MM.1S (cell line): ENCODE measurements at regions not wholly inside any gene's neighbourhood (a gene's known extent, or its start where the extent isn't known, plus 50 kb on each side); places are given as distances from the start of the nearest gene placed in this dataset.

ENCODE experiments used
- DNase-seq: peaks from one replicate; pipeline ENCODE4 v3.0.0-alpha.2; 2015
- H2AFZ ChIP-seq: fragments of 300-600 bp; sonication (generic); 2 replicates; pipeline ENCODE4 v1.6.0; 2016; ENCODE audit warnings: antibody characterized with exemption, low read length
- H3F3A ChIP-seq: fragments of 300-600 bp; sonication (generic); 2 replicates; pipeline ENCODE4 v1.6.1; 2016; ENCODE audit warnings: mild to moderate bottlenecking, antibody characterized with exemption, low read length, moderate library complexity, mixed read lengths; ENCODE audit not compliant: insufficient read depth
- H3K27ac ChIP-seq: fragments of 300-600 bp; sonication (generic); 2 replicates; pipeline ENCODE4 v1.5.1; 2016; ENCODE audit warnings: mild to moderate bottlenecking, low read length
- H3K27me3 ChIP-seq: fragments of 300-600 bp; sonication (generic); replicated peaks from 2 replicates; pipeline ENCODE4 v1.6.0; 2016; ENCODE audit warnings: low read length; ENCODE audit not compliant: insufficient read depth
- H3K36me3 ChIP-seq: fragments of 300-600 bp; sonication (generic); replicated peaks from 2 replicates; pipeline ENCODE4 v1.6.1; 2016; ENCODE audit warnings: mild to moderate bottlenecking, low read length, mixed read lengths; ENCODE audit not compliant: insufficient read depth
- H3K4me1 ChIP-seq: fragments of 300-600 bp; sonication (generic); 2 replicates; pipeline ENCODE4 v1.6.1; 2016; ENCODE audit warnings: low read length, mixed read lengths
- H3K4me2 ChIP-seq: fragments of 300-600 bp; sonication (generic); 2 replicates; pipeline ENCODE4 v1.6.0; 2016; ENCODE audit warnings: low read depth, low read length
- H3K4me3 ChIP-seq: fragments of 300-600 bp; sonication (generic); 2 replicates; pipeline ENCODE4 v1.5.1; 2016; ENCODE audit warnings: low read length, mixed read lengths
- H3K79me2 ChIP-seq: fragments of 300-600 bp; sonication (generic); 2 replicates; pipeline ENCODE4 v1.6.1; 2016; ENCODE audit warnings: mixed run types, low read length, mixed read lengths
- H3K9ac ChIP-seq: fragments of 300-600 bp; sonication (generic); 2 replicates; pipeline ENCODE4 v1.6.1; 2016; ENCODE audit warnings: low read length, mixed read lengths
- H3K9me2 ChIP-seq: fragments of 300-600 bp; sonication (generic); replicated peaks from 2 replicates; pipeline ENCODE4 v1.6.1; 2016; ENCODE audit warnings: mild to moderate bottlenecking, low read length, mixed read lengths; ENCODE audit not compliant: insufficient read depth
- H3K9me3 ChIP-seq: fragments of 300-600 bp; sonication (generic); replicated peaks from 2 replicates; pipeline ENCODE4 v1.6.1; 2016; ENCODE audit warnings: mild to moderate bottlenecking, low read length, mixed read lengths; ENCODE audit not compliant: insufficient read depth
- H4K20me1 ChIP-seq: fragments of 300-600 bp; sonication (generic); 2 replicates; pipeline ENCODE4 v1.6.1; 2016; ENCODE audit warnings: mild to moderate bottlenecking, low read length, moderate library complexity, mixed read lengths; ENCODE audit not compliant: insufficient read depth
- CTCF ChIP-seq: fragments of 300-600 bp; sonication (generic); IDR thresholded peaks from 2 replicates; pipeline ENCODE4 v1.5.1; 2016; ENCODE audit warnings: antibody characterized with exemption, low read length, mixed read lengths
- EZH2 ChIP-seq: fragments of 300-600 bp; sonication (generic); optimal IDR thresholded peaks from 2 replicates; pipeline ENCODE3; 2017; ENCODE audit warnings: low read depth, mild to moderate bottlenecking, antibody characterized with exemption, low read length, mixed read lengths
- EZH2phosphoT487 ChIP-seq: fragments of 300-600 bp; sonication (generic); IDR thresholded peaks from 2 replicates; pipeline ENCODE4 v1.6.1; 2018; ENCODE audit warnings: antibody characterized with exemption, low read length

DNA sequence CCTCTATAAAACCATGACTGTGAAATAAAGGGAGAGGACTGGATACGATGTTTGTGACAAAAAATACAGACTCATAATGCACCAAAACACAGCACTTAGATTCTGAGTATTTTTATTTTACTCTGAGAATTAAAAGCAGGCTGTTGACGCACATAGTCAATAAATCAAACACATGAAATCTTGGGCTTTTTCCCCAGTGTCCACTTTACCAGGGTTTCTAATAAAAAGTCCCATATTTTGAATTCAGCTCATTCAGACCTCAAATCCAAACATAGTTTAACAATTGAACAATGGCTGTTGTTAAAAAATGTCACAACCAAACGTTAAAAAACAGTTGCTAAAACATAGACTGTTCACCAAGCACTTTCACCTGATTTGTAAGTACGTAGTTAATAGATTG is 553.4 kb downstream of the LTN1 start:
- Histone ChIP-seq H3K4me1 (no peaks in the 10 kb centered on the region), H4K20me1 (no peaks in the 10 kb centered on the region), H3K36me3 (no peaks in the 10 kb centered on the region), H3K4me2 (no peak overlapping the region), H3K9ac (no peak overlapping the region), H3K27ac (no peak overlapping the region), H3K27me3 (no peaks in the 10 kb centered on the region), H3F3A (no peaks in the 10 kb centered on the region), H2AFZ (no peak overlapping the region), H3K9me3 (no peaks in the 10 kb centered on the region), H3K4me3 (no peak overlapping the region), H3K9me2 (no peaks in the 10 kb centered on the region), H3K79me2 (no peaks in the 10 kb centered on the region)
- DNase-seq: no peak
- TF ChIP-seq CTCF (no peak), EZH2phosphoT487 (no peak), EZH2 (no peak)

DNA sequence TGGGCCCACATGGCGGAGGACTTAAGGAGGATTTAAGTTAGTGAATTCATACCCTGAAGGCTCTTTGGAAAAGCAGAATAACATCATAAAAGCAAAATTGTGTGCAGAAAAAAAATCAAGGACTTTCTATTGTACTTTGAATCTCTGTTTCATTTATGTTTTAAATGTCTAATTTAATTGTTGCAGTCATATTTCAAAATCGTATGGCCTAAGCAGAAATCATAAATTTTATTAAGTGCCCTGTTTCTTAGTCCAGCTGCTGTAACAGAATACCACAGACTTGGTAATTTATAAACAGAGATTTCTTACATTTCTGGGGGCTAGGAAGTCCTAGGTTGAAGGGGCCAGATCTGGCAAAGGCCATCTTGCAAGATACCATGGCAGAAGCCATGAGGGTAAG is 555.6 kb downstream of the LTN1 start:
- Histone ChIP-seq H4K20me1 (no peaks in the 10 kb centered on the region), H3K9me3 (no peaks in the 10 kb centered on the region), H3K27ac (no peak overlapping the region), H3K9ac (no peak overlapping the region), H3F3A (no peaks in the 10 kb centered on the region), H3K36me3 (no peaks in the 10 kb centered on the region), H2AFZ (no peak overlapping the region), H3K9me2 (no peaks in the 10 kb centered on the region), H3K4me1 (no peaks in the 10 kb centered on the region), H3K4me2 (no peak overlapping the region), H3K4me3 (no peak overlapping the region), H3K79me2 (no peaks in the 10 kb centered on the region), H3K27me3 (no peaks in the 10 kb centered on the region)
- TF ChIP-seq CTCF (no peak), EZH2phosphoT487 (no peak), EZH2 (no peak)
- no peak for DNase-seq

DNA sequence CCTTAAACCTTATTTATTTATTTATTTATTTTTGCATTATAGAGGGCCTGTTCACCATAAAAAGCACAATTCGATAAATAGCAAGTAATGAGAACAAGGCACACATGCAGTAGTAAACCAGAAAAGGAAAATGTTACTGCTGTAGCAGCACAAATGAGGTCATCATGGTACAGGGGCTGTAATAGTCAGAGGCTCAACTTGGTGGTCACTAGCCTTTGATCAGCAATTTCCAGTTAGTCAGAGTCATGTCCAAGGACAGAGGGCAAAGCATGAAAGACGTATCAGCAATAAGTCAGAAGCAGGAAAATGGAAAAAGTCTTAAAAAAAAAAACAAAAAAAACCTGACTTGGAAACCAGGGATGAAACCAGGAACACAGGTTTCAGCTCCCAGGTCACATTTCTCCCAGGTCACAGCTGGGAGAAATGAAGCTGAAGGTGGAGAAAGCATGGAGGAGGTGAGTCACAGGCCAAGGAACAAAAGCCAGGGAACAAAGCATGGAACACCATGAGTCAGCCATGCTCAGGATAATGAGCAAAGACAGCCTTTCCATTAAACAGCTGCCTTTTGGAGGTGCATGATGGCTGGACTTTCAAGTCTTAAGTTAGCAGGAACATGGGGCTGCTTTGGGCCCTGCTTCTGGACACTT is 556.3 kb downstream of the LTN1 start:
- H3K9ac ChIP-seq: no peak overlapping the region
- H3K79me2 ChIP-seq: no peaks in the 10 kb centered on the region
- H3K4me3 ChIP-seq: no peak overlapping the region
- TF ChIP-seq EZH2: no peak
- no peak for TF ChIP-seq EZH2phosphoT487
- TF ChIP-seq CTCF: no peak
- no peaks in the 10 kb centered on the region for H4K20me1 ChIP-seq
- no peaks in the 10 kb centered on the region for H3F3A ChIP-seq
- H3K27ac ChIP-seq: no peak overlapping the region
- DNase-seq: no peak
- no peak overlapping the region for H2AFZ ChIP-seq
- no peaks in the 10 kb centered on the region for H3K9me2 ChIP-seq
- no peaks in the 10 kb centered on the region for H3K4me1 ChIP-seq
- no peaks in the 10 kb centered on the region for H3K9me3 ChIP-seq
- H3K27me3 ChIP-seq: no peaks in the 10 kb centered on the region
- H3K4me2 ChIP-seq: no peak overlapping the region
- no peaks in the 10 kb centered on the region for H3K36me3 ChIP-seq
